ENCODE measurements at regions not wholly inside any gene's neighbourhood (a gene's known extent, or its start where the extent isn't known, plus 50 kb on each side); places are given as distances from the start of the nearest gene placed in this dataset.
"Not testable (repeated sequence)": the region's sequence is repeated elsewhere in the genome, so short reads cannot be mapped to it uniquely, and the experiment has no call there.

DNA sequence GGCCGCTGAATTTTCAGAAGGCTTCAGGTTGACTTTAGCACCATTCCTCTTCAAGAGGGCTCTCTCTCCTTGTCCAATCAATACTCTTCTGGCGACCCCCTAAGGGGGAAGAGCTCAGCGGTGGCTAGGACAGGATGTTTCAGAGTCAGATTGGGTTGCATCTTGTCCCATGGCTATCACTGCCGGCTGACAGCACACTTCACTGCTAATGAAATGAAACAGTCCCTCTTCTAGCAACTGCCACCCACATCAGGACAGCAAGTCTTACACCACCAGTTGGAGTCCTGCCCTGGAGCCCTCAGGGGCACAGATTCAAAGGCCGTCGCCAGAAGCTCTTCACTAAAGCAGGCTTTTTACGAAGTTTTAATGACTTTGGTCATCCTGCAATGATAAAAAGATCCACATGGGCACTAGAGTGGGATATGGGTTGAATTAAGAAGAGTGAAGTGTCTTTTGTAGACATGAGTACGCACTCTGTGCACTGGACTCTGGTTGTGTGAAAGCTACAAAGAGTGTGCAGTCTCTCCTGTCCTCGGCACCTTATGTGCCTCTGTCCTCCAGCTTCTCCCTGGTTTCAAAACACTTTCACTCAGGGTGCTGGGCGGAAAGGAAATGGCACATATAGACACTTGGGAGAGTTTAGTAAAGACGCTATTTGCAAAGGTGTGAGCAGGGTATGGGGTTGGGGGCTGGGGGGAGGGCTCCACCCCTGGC lies 66.1 kb upstream of the SLC22A16 start:
- peak; percentile 14 for DNase-seq
- peak overlapping the region; percentile 44; the same call in 1 of the 2 replicates for H3K4me3 Mint-ChIP-seq
- TF ChIP-seq CTCF (IDR thresholded peaks at IDR 0.05) = peak; percentile 35; the same call in 1 of the 2 replicates
- H3K4me1 Mint-ChIP-seq (ENCODE audit: low read depth) = peaks cover 80% of the 10 kb centered on the region
- H3K27me3 Mint-ChIP-seq (ENCODE audit: insufficient read depth) = no peaks in the 10 kb centered on the region; the same call in 1 of the 2 replicates
- H3K9me3 Mint-ChIP-seq = peaks cover 46% of the 10 kb centered on the region
- H3K36me3 Mint-ChIP-seq (ENCODE audit: low read depth) = peaks cover 53% of the 10 kb centered on the region
- peak overlapping the region; percentile 77 for H3K27ac Mint-ChIP-seq

DNA sequence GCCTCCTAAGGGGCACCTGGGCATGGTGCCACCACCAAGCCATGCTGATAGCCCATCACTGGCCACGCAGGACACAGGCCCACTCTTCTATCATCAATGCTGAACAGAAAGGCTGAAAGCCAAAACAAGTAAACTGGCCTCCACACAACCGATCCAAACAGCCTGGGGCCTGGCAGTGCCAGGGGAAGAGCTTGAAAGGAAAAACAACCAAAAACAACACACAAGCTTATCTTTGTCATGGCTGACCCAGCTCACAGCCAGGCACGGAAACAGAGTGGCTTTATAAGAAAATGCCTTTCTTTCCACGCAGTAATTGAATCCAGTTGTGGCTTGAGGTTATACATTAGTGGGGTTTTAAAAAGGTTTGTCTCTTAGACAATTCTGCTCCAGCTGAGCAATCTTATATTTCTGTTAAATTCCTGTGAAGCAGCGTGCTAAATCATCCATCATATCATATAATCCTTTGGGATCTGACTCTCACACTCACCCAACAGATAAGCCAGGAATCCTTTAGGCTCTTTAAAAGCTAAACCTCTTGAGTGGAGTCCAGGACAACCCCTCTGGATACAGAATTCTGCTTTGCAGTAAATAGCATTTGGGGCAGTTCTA lies 65.4 kb upstream of the SLC22A16 start:
- Mint-ChIP-seq H3K36me3 (ENCODE audit: low read depth) (peaks cover 52% of the 10 kb centered on the region), H3K4me3 (no peak overlapping the region), H3K9me3 (peaks cover 42% of the 10 kb centered on the region), H3K27ac (peak overlapping the region; percentile 77), H3K27me3 (ENCODE audit: insufficient read depth) (no peaks in the 10 kb centered on the region; the same call in 1 of the 2 replicates), H3K4me1 (ENCODE audit: low read depth) (peaks cover 80% of the 10 kb centered on the region)
- DNase-seq = no peak
- no peak for TF ChIP-seq CTCF (IDR thresholded peaks at IDR 0.05)

DNA sequence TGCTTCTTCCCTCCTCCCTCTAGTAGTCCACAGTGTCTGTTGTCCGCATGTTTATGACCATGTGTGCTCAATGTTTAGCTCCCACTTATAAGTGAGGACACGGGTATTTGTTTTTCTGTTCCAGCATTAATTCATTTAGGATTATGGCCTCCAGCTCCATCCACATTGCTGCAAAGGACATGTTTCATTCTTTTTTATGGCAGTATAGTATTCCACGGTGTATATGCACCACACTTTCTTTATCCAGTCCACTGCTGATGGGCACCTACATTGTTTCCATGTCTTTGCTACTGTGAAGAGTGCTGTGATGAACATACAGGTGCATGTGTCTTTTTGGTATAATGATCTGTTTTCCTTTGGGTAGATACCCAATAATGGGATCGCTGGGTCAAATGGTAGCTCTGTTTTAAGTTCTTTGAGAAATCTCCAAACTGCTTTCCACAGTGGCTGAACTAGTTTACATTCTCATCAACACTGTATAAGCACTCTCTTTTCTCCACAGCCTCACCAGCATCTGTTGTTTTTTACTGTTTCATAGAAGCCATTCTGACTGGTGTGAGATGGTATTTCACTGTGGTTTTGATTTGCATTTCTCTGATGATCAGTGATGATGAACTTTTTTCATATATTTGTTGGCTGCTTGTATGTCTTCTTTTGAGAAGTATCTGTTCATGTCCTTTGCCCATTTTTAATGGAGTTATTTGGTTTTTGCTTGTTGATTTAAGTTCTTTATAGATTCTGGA lies 63.0 kb upstream of the SLC22A16 start:
- Mint-ChIP-seq H3K9me3 (peaks cover 26% of the 10 kb centered on the region), H3K36me3 (ENCODE audit: low read depth) (peaks cover 40% of the 10 kb centered on the region), H3K4me1 (ENCODE audit: low read depth) (peaks cover 86% of the 10 kb centered on the region)
- not testable (repeated sequence) for H3K27me3 Mint-ChIP-seq (ENCODE audit: insufficient read depth); H3K27ac Mint-ChIP-seq; H3K4me3 Mint-ChIP-seq; DNase-seq

DNA sequence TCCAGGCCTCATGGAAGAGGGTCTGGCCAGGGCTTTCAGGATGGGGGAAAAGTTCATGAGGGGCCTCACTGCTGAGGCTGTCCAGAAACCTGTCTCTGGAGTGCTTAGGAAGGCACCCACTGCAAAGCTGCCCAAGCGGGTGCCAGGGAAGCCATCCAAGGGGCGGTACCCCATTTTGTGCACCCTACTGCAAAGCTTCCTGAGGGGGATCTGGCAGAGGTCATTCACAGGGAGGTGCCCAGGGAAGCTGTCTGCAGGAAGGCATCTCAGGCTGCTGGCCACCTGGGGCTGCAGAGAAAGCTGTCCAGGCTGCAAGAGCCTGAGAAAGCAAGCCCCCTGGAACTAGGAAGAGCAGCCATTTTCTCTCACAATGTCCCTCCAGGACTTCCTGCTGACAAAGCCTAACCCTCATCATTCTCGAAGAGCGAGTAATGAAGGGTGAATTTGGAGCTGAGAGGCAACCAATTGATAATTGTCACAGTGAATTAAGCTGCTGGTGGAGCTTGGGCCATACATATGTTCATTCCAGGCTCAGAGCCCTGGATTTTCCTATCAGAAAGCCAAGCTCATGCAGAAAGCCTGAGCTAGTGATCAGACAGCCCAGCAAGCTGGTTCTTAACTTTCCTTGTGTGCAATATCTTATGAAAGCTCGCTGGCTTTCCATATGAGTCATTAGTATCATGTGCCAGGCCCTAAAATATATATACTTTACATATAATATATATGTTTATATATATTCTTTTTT lies 62.2 kb upstream of the SLC22A16 start:
- Mint-ChIP-seq H3K27me3 (ENCODE audit: insufficient read depth) (no peaks in the 10 kb centered on the region; the same call in 1 of the 2 replicates), H3K9me3 (peaks cover 24% of the 10 kb centered on the region), H3K4me1 (ENCODE audit: low read depth) (peaks cover 89% of the 10 kb centered on the region), H3K36me3 (ENCODE audit: low read depth) (peaks cover 36% of the 10 kb centered on the region), H3K4me3 (peak overlapping the region; percentile 67; the same call in 1 of the 2 replicates), H3K27ac (peak overlapping the region; percentile 97)
- peak; percentile 10 for DNase-seq
- no peak for TF ChIP-seq CTCF (IDR thresholded peaks at IDR 0.05)

- Mint-ChIP-seq H3K27me3 (ENCODE audit: insufficient read depth) (no peaks in the 10 kb centered on the region; the same call in 1 of the 2 replicates), H3K4me1 (ENCODE audit: low read depth) (peaks cover 89% of the 10 kb centered on the region), H3K27ac (peak overlapping the region; percentile 97), H3K9me3 (peaks cover 21% of the 10 kb centered on the region), H3K4me3 (peak overlapping the region; percentile 67), H3K36me3 (ENCODE audit: low read depth) (peaks cover 32% of the 10 kb centered on the region)
- DNase-seq = peak; percentile 93
- TF ChIP-seq CTCF (IDR thresholded peaks at IDR 0.05) = no peak
These were observed 61.1 kb upstream of the SLC22A16 start for GRCh38 chr6:110537208-110538123.
